NCI-H446 (cell line): ENCODE measurements at regions not wholly inside any gene's neighbourhood (a gene's known extent, or its start where the extent isn't known, plus 50 kb on each side); places are given as distances from the start of the nearest gene placed in this dataset.
"Not testable (repeated sequence)": the region's sequence is repeated elsewhere in the genome, so short reads cannot be mapped to it uniquely, and the experiment has no call there.

ENCODE experiments used
- DNase-seq, 2 experiments: peaks; one replicate each; lab custom pipeline; 2025; lab: John Stamatoyannopoulos, UW

DNA sequence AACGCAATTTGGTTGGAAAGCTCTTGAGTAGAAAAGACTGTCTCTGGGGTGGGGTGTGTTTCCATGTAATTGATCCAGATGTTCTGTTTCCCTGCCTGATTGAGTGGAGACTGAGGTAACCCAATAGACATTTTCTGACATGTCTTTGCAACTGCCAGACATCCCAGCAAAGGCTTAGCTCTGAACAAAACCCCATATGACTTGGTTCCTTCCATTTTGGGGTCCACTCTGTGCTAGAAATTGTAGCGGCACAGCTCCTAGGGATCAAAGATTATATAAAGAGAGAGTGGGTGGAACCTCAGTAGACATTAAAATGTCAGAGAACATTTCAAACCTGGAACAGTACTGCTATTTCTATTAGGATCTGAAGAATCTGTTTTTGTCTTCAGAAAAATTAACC is 189.3 kb downstream of the EDN1 start:
- DNase-seq: no peak

- no peak for DNase-seq
These were observed 189.7 kb downstream of the EDN1 start for GRCh38 chr6:12479881-12480280.

- no peak for DNase-seq
These were observed 190.2 kb downstream of the EDN1 start for GRCh38 chr6:12480379-12480778.

GRCh38 chr6:12481292-12481691 is 191.1 kb downstream of the EDN1 start:
- DNase-seq: no peak

DNA sequence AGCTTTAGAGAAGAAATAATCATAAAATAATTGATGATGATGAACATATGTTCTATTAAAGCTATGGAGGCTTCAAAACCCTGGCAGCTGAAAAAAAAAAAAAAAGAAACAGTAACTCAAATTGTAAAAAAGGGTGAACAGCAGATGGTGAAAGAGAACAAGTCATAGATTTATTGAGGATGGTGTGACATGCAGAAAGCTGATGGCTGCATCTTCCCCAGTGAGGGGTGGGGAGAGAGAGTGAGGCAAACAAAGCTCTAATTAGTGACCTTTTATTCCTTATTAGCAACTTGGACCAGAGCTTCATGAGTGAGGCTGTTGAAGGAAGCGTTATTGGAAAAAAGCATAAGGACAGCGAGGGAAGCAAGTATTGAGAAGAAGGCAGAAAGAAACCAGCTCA is 191.7 kb downstream of the EDN1 start:
- DNase-seq: no peak

- no peak for DNase-seq
These were observed 192.5 kb downstream of the EDN1 start for GRCh38 chr6:12482386-12483375.

GRCh38 chr6:12483712-12484111 is 193.6 kb downstream of the EDN1 start:
- peak in 1 of 2 experiments; percentile 10 for DNase-seq

DNA sequence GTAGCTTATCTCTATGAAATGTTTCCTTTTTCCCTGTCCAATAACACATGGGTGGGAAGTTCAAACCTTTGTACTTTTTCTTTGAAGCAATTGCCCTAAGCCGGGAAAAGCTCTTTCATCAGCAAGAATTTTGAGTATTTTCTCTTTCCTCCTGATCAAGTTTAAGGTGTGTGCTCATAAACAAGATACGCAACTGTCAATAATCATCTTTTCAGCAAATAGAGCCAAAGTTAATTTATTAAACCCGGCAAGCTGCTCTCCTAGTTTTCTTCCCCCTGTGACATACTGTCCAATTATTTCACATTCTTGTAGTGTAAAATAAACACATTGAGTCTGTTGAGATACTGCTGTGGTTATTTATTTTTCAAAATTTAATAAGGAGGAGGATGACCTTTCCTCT is 194.4 kb downstream of the EDN1 start:
- no peak for DNase-seq

DNA sequence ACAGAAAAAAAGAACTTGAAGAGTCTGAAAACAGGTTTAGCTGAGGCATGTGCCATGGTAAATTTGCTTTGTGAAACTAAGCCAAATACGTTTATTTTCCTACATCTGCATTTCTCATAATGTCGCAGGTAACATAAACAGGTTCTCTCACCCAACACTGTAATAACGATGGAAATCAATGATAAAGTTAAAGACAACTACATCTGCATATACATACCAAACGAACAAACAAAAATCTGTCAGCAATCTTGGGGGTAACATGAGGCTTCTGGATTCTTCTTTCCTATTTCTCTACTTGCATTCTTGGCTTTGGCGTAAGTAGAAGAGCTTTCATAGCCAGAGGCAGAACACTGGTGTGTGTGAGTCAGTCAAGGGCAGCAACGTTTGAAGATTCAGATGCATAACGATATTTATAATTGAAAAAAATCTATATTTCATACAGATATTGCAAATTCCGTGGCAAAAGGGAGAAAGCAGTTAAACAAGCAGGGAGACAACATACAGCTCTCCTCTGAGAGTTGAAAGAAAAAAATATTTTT is 195.1 kb downstream of the EDN1 start:
- no peak for DNase-seq

DNA sequence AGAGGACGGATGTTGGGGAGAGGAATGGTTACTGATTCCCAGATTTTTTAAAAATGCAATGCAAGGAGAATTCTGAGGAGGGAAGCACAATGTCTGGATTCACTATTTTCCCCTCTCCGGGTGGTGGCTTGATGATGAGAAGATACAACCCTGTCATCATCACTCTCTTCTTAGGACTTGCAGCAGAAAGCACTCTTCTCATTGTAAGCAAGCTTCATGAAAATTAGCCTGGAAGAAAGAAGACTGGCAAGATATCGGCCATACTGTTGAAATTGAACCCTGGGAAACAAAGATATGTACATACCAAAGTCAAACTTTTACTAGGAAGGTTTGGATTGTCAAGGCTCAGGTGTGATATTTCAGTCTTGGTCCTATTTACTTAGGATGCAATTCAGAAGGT is 195.7 kb downstream of the EDN1 start:
- no peak for DNase-seq

DNA sequence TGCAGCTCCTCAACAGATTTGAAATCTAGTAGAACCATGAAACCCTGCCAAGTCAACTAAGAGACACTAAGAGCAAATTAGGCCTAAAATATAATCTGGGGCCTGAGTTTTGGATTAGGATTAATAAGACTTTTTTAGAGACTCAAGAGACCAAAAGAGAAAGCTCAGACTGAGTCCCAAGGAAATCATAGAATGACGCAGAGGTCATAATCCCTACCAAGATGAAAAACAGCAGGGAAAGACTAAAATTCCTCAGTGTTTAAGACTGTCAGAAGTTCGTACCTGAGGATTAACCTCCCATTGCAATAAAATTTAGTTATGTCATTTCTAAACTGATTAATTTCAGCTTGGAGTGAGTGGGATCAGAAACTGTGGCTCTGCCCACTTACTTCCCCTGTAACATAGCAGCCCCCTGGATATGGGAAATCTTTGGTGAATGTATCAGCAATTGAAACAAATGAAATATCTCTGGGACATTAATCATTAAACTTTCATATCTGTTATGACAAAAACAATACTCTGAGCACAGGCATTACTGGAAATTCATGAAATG is 200.3 kb downstream of the EDN1 start:
- DNase-seq: no peak

GRCh38 chr6:12490904-12491571 is 200.9 kb downstream of the EDN1 start:
- no peak for DNase-seq

GRCh38 chr6:12492929-12493328 is 202.8 kb downstream of the EDN1 start:
- DNase-seq: not testable (repeated sequence)

- DNase-seq: no peak
These were observed 203.3 kb downstream of the EDN1 start for GRCh38 chr6:12493446-12493845.

DNA sequence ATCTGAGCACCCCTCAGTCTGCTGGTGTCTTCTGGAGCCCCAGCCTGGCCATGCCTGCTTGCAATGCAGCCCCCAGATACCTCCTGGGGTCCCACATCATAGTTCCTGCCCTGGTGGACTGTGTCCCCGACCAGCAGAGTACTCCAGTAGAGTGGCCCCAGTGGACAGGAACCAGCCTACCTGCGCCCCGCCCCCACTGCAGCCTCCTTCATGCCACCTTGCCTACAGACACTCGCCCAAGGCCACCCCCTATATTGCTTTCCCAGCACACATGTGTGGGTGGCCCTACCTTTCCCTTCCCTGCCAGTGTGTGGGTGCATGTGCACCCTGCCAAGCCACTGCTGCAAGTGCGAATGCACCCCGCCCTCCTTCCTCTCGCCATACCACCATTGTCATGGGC is 204.0 kb downstream of the EDN1 start:
- no peak for DNase-seq

- DNase-seq: no peak
These were observed 211.8 kb downstream of the EDN1 start for GRCh38 chr6:12501990-12502389.

DNA sequence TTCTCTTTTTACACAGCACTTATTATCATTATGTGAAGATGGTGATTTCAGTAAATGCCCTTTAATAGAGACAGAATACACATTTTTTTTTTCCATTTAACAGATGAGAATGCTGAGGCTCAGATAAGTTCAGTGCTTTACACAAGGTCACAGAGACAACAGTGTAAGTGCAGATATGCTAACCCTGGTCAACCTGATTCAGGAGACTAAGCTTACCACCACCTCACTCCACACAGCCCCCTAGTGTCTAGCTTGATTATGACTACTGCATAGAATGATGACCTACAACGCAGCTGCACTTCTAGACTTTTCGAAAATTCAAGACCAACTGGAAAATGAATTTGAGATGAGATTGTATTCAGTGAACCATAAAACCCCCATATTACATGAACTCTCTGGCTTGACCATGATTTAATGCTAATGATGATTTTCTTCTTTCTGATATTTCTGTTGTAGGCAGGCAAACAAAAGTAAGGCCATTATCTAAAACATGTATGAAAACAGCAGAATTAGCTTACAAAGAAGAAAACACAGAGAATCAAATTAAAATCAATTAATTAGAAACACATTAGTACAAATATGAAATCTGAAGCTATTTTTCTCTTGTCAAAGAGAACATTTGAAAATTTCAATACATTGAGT is 212.1 kb upstream of the PHACTR1 start:
- DNase-seq: no peak

DNA sequence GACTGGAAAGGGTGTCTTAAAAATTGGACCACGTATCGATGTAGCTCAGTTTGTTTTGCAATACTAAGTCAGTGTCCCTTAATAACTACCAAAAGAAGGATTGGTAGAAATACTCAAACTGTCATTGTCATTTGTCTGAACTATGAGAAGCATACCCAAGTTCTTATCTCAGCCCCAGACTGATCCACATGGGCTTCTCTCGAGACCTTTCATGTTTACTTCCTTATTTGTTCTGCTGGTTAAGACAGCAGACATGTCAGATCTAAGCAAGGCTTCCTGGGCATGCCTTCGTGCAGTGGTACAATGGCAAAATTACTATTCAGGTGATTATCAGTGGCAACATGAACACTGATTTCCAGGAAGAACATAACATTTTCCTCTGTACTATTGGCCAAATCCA is 211.1 kb upstream of the PHACTR1 start:
- no peak for DNase-seq

DNA sequence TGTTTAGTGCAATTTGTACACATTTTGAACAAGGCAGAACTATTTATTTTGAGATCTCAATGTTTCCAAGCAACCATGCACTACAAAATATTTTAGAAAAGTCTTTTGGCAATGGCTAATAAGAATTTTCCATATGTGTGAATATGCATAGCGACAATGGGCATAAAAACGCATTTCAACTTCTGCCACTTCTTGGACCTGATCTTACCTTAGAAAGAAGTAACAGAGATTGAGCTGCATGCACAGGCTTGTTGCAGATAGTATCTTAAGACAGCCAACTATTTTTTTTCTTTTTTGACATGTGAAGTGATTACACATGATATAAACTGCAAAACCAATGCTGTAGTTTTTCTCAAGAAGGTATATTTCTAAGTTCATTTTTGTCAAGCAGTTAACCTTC is 210.4 kb upstream of the PHACTR1 start:
- DNase-seq: no peak

DNA sequence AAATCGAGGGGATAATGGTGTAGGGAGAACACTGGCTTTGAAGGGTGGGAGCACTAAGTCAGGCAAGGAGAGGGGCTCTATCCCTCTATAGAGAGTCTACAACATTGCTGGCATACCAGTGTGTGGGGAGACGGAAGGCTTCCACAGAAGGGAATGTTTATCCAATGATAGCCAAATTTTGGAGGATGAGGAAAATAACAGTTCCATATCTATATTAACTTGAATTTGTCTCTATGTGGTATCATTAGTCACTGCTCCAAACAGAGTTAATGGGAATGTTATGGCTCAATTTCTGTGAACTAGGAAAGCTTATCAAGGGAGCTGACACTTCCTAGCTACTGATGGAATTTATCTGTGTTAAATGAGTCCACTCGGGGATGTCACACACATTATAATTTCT is 208.9 kb upstream of the PHACTR1 start:
- DNase-seq: no peak

DNA sequence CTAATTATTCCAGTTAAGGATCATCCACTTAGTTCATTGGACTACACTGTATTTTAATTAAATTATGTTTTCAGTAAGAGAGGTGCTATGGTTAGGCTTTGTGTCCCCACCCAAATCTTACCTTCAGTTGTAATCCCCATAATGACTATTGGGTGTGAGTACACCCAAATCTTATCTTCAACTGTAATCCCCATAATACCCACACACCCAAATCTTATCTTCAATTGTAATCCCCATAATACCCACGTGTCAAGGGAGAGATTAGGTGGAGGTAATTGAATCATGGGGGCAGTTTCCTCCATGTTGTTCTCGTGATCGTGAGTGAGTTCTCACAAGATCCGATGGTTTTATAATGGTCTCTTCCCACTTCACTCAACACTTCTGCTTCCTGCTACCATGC is 208.0 kb upstream of the PHACTR1 start:
- DNase-seq: no peak

- DNase-seq: no peak
These were observed 207.5 kb upstream of the PHACTR1 start for GRCh38 chr6:12509060-12509459.
